ENCODE measurements at regions not wholly inside any gene's neighbourhood (a gene's known extent, or its start where the extent isn't known, plus 50 kb on each side); places are given as distances from the start of the nearest gene placed in this dataset.

GRCh38 chr20:24732599-24732998 lies 216.5 kb upstream of the CST7 start:
- no peak for TF ChIP-seq POLR2A (IDR thresholded peaks at IDR 0.05; ENCODE audit: low read depth, low read length)
- TF ChIP-seq MAX (IDR thresholded peaks at IDR 0.05; ENCODE audit: insufficient read depth, insufficient read length) = no peak
- no peak for TF ChIP-seq POLR2AphosphoS5 (IDR thresholded peaks at IDR 0.05; ENCODE audit: insufficient read depth, low read depth, low read length)
- TF ChIP-seq CTCF (IDR thresholded peaks at IDR 0.05; ENCODE audit: extremely low read depth in 1 of 2, insufficient read depth in 1 of 2, low read depth in 1 of 2, low read length in 2 of 2) = no peak
- TF ChIP-seq GATA2 (IDR thresholded peaks at IDR 0.05; ENCODE audit: insufficient read depth, insufficient read length, low read depth, low read length) = no peak
- no peak for TF ChIP-seq FOS (IDR thresholded peaks at IDR 0.05; ENCODE audit: borderline replicate concordance, insufficient read depth, low read length)
- no peak for TF ChIP-seq EZH2 (IDR thresholded peaks at IDR 0.05; ENCODE audit: borderline replicate concordance, low read depth, low read length, severe bottlenecking)

All from endothelial cell of umbilical vein (primary cell).